ENCODE measurements at regions not wholly inside any gene's neighbourhood (a gene's known extent, or its start where the extent isn't known, plus 50 kb on each side); places are given as distances from the start of the nearest gene placed in this dataset.
"Not testable (repeated sequence)": the region's sequence is repeated elsewhere in the genome, so short reads cannot be mapped to it uniquely, and the experiment has no call there.

GRCh38 chr1:47491341-47491753 lies 53.5 kb downstream of the FOXD2 start:
- Mint-ChIP-seq H3K36me3 (ENCODE audit: low read depth, unreplicated experiment) (no peaks in the 10 kb centered on the region), H3K27me3 (ENCODE audit: unreplicated experiment) (peaks cover 7% of the 10 kb centered on the region), H3K4me1 (ENCODE audit: unreplicated experiment) (no peaks in the 10 kb centered on the region), H3K4me3 (ENCODE audit: unreplicated experiment) (no peak overlapping the region), H3K27ac (ENCODE audit: unreplicated experiment) (no peak overlapping the region), H3K9me3 (ENCODE audit: unreplicated experiment) (no peaks in the 10 kb centered on the region)
- TF ChIP-seq CTCF (IDR thresholded peaks at IDR 0.05; ENCODE audit: unreplicated experiment), result no peak
- DNase-seq (ENCODE audit: low spot score), result no peak

- no peak for DNase-seq (ENCODE audit: low spot score)
- no peak for TF ChIP-seq CTCF (IDR thresholded peaks at IDR 0.05; ENCODE audit: unreplicated experiment)
- Mint-ChIP-seq H3K36me3 (ENCODE audit: low read depth, unreplicated experiment) (no peaks in the 10 kb centered on the region), H3K4me3 (ENCODE audit: unreplicated experiment) (no peak overlapping the region), H3K27ac (ENCODE audit: unreplicated experiment) (no peak overlapping the region), H3K9me3 (ENCODE audit: unreplicated experiment) (no peaks in the 10 kb centered on the region), H3K4me1 (ENCODE audit: unreplicated experiment) (no peaks in the 10 kb centered on the region), H3K27me3 (ENCODE audit: unreplicated experiment) (peaks cover 3% of the 10 kb centered on the region)
Observed at GRCh38 chr1:47495176-47495713, 57.4 kb downstream of the FOXD2 start.

- Mint-ChIP-seq H3K4me3 (ENCODE audit: unreplicated experiment) (no peak overlapping the region), H3K36me3 (ENCODE audit: low read depth, unreplicated experiment) (no peaks in the 10 kb centered on the region), H3K4me1 (ENCODE audit: unreplicated experiment) (no peaks in the 10 kb centered on the region), H3K27me3 (ENCODE audit: unreplicated experiment) (peaks cover 5% of the 10 kb centered on the region), H3K9me3 (ENCODE audit: unreplicated experiment) (no peaks in the 10 kb centered on the region), H3K27ac (ENCODE audit: unreplicated experiment) (no peak overlapping the region)
- no peak for DNase-seq (ENCODE audit: low spot score)
- TF ChIP-seq CTCF (IDR thresholded peaks at IDR 0.05; ENCODE audit: unreplicated experiment), result no peak
Observed at GRCh38 chr1:47498551-47498950, 60.7 kb downstream of the FOXD2 start.

GRCh38 chr1:47501069-47501468 lies 63.2 kb downstream of the FOXD2 start:
- no peaks in the 10 kb centered on the region for H3K9me3 Mint-ChIP-seq (ENCODE audit: unreplicated experiment)
- no peaks in the 10 kb centered on the region for H3K4me1 Mint-ChIP-seq (ENCODE audit: unreplicated experiment)
- peaks cover 5% of the 10 kb centered on the region for H3K27me3 Mint-ChIP-seq (ENCODE audit: unreplicated experiment)
- H3K36me3 Mint-ChIP-seq (ENCODE audit: low read depth, unreplicated experiment), result no peaks in the 10 kb centered on the region
- no peak for DNase-seq (ENCODE audit: low spot score)
- H3K4me3 Mint-ChIP-seq (ENCODE audit: unreplicated experiment), result no peak overlapping the region
- no peak for TF ChIP-seq CTCF (IDR thresholded peaks at IDR 0.05; ENCODE audit: unreplicated experiment)
- no peak overlapping the region for H3K27ac Mint-ChIP-seq (ENCODE audit: unreplicated experiment)

- H3K27me3 Mint-ChIP-seq (ENCODE audit: unreplicated experiment), result peaks cover 8% of the 10 kb centered on the region
- H3K9me3 Mint-ChIP-seq (ENCODE audit: unreplicated experiment), result no peaks in the 10 kb centered on the region
- DNase-seq (ENCODE audit: low spot score), result no peak
Observed at GRCh38 chr1:47502746-47503370, 65.0 kb downstream of the FOXD2 start.

GRCh38 chr1:47504840-47505239 lies 67.0 kb downstream of the FOXD2 start:
- peaks cover 13% of the 10 kb centered on the region for H3K27me3 Mint-ChIP-seq (ENCODE audit: unreplicated experiment)
- not testable (repeated sequence) for H3K4me3 Mint-ChIP-seq (ENCODE audit: unreplicated experiment); H3K36me3 Mint-ChIP-seq (ENCODE audit: low read depth, unreplicated experiment); H3K9me3 Mint-ChIP-seq (ENCODE audit: unreplicated experiment); DNase-seq (ENCODE audit: low spot score); H3K27ac Mint-ChIP-seq (ENCODE audit: unreplicated experiment); H3K4me1 Mint-ChIP-seq (ENCODE audit: unreplicated experiment)

More at GRCh38 chr1:47502746-47503370, 65.0 kb downstream of the FOXD2 start:
- H3K4me3 Mint-ChIP-seq (ENCODE audit: unreplicated experiment), result no peak overlapping the region
- H3K36me3 Mint-ChIP-seq (ENCODE audit: low read depth, unreplicated experiment), result no peaks in the 10 kb centered on the region
- TF ChIP-seq CTCF (IDR thresholded peaks at IDR 0.05; ENCODE audit: unreplicated experiment), result no peak
- no peak overlapping the region for H3K27ac Mint-ChIP-seq (ENCODE audit: unreplicated experiment)
- no peaks in the 10 kb centered on the region for H3K4me1 Mint-ChIP-seq (ENCODE audit: unreplicated experiment)
